Esophagus squamous epithelium (tissue), 5 donors: ENCODE measurements at regions not wholly inside any gene's neighbourhood (a gene's known extent, or its start where the extent isn't known, plus 50 kb on each side); places are given as distances from the start of the nearest gene placed in this dataset.

Experiments
- DNase-seq: peaks from one replicate; lab custom pipeline; 2025; lab: John Stamatoyannopoulos, UW
- H3K27ac ChIP-seq, 4 donors: fragments of 200-600 bp; sonication (generic); one replicate each; pipeline ENCODE4 v1.5.1; 2016 to 2019; ENCODE audit warnings: mild to moderate bottlenecking in 1 of 4
- H3K27me3 ChIP-seq, 4 donors: fragments of 200-600 bp; sonication (generic); 1 replicate in 3 of 4; 2 replicates in 1 of 4; pipeline versions ENCODE4 v1.5.1 to v1.6.0; 2017 to 2021; ENCODE audit warnings: antibody characterized with exemption in 1 of 4
- H3K36me3 ChIP-seq, 3 donors: fragments of 200-600 bp; sonication (generic); one replicate each; pipeline ENCODE4 v1.5.1; 2016 to 2019
- H3K4me1 ChIP-seq, 3 donors: fragments of 200-600 bp; sonication (generic); one replicate each; pipeline ENCODE4 v1.5.1; 2017 to 2019
- H3K4me3 ChIP-seq, 4 donors: fragments of 200-600 bp; sonication (generic); 1 replicate in 3 of 4; 2 replicates in 1 of 4; pipeline ENCODE4 v1.5.1; 2016 to 2019; ENCODE audit warnings: mild to moderate bottlenecking in 2 of 4, moderate library complexity in 1 of 4
- H3K9me3 ChIP-seq, 3 donors: fragments of 200-600 bp; sonication (generic); one replicate each; pipeline ENCODE4 v1.5.1; 2016 to 2019
- CTCF ChIP-seq, 6 experiments: fragments of 450-650 bp in 4 of 6; fragments of 200-600 bp in 2 of 6; sonication (generic) in 2 of 6; IDR thresholded peaks; one replicate each; pipeline ENCODE4 v1.5.1; 2016 to 2019; ENCODE audit warnings: antibody characterized with exemption in 6 of 6, mild to moderate bottlenecking in 4 of 6, moderate library complexity in 4 of 6
- POLR2A ChIP-seq, 4 donors: fragments of 450-650 bp; IDR thresholded peaks; one replicate each; pipeline ENCODE4 v1.6.1; 2017; ENCODE audit warnings: antibody characterized with exemption in 4 of 4, mild to moderate bottlenecking in 4 of 4, moderate library complexity in 3 of 4
- WGBS, 2 donors: methylation state at CpG; one replicate each; pipeline ENCODE4 v1.1.5; 2018; 5-methylcytosine and 5-hydroxymethylcytosine counted together
- intact Hi-C: fragments of 100-400 bp; cut with DNase I; formaldehyde crosslinking; loops from one replicate; pipeline ENCODE4 v1.15.0; 2022
- donor health status: DM: yes; HTN: yes; CAD: no.

- Histone ChIP-seq H3K4me1 (no peaks in the 10 kb centered on the region), H3K27ac (no peak overlapping the region), H3K9me3 (no peaks in the 10 kb centered on the region), H3K27me3 (no peaks in the 10 kb centered on the region), H3K36me3 (no peaks in the 10 kb centered on the region), H3K4me3 (no peak overlapping the region)
- DNase-seq: no peak
- intact Hi-C loops: no loop called here
- 50 to 53% methylated on average over 2 of the region's 2 CpGs for WGBS, 2 donors
- TF ChIP-seq POLR2A (IDR thresholded peaks at IDR 0.05) (no peak), CTCF (IDR thresholded peaks at IDR 0.05) (no peak)
Measured at GRCh38 chr18:40944576-40944975, 1010.5 kb upstream of the PIK3C3 start.

DNA sequence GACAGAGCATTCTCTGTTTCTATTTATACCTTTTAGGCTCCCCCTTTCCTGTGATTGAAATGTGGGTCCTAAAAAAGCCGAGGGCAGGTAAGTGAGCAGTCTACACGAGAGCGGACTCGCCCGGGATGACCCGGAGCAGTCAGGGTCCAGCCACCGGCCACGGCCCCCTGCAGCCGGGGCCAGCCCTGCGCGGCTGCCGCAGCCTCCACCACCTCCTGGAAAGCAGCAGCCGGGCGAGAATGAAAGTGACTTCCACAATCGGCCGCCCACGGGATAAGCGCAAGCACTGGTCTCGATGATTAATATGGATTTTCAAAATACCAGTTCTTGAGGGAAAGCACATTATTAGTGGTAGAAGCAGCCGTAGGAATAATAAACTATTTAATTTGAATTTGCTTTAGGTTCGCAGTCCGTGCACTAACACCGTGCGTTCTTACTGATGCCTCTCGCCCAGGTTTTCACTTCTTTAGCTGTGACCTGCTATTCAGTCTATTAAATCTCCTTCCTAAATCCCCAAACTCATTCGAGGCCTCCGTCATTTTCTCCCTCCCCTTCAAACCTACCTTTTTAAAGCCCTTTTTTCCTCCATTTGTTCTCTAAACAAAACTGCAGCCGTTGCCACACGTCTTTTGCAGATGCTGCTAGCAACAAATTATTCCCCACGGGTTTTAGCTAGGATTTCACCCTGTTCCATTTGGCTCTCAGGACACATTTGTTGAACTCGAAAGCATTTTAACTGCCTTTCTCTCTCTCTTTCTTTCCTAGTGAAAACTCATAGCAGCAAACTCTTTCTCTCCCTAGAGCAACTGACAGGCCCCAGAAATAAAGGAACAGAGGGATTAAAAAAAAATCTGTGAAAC, 1015.1 kb upstream of the PIK3C3 start:
- intact Hi-C loops: no loop called here
- Histone ChIP-seq H3K36me3 (no peaks in the 10 kb centered on the region), H3K4me1 (no peaks in the 10 kb centered on the region), H3K9me3 (no peaks in the 10 kb centered on the region), H3K27ac (no peak overlapping the region), H3K4me3 (no peak overlapping the region), H3K27me3 (no peaks in the 10 kb centered on the region)
- 65 to 79% methylated on average over 18 to 31 of the region's 31 CpGs for WGBS, 2 donors
- no peak for TF ChIP-seq POLR2A (IDR thresholded peaks at IDR 0.05)
- no peak for TF ChIP-seq CTCF (IDR thresholded peaks at IDR 0.05)
- no peak for DNase-seq

DNA sequence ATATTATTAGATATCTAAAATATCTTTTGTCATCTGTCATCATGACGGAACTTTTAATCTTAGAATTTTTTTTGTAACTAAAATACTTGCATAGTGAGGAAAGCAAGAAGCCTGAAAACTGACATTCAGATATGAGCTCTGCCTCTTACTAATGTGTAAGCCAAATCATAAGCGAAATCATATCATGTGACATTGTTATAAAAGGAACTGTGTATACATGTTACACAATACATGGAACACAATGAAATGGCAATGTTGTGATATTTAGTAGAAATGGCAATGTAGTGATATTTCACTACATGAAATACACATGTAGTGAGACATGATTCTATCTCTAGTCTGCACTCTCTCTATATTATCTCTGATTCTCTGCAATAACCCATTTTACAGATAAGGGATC, 1016.4 kb upstream of the PIK3C3 start:
- no peaks in the 10 kb centered on the region for H3K27me3 ChIP-seq
- no peak overlapping the region for H3K4me3 ChIP-seq
- no peak overlapping the region for H3K27ac ChIP-seq
- H3K4me1 ChIP-seq: no peaks in the 10 kb centered on the region
- DNase-seq: no peak
- intact Hi-C loops: no loop called here
- H3K9me3 ChIP-seq: no peaks in the 10 kb centered on the region
- TF ChIP-seq POLR2A (IDR thresholded peaks at IDR 0.05): no peak
- TF ChIP-seq CTCF (IDR thresholded peaks at IDR 0.05): no peak
- WGBS, 2 donors: 72 to 79% methylated on average over 2 of the region's 2 CpGs
- H3K36me3 ChIP-seq: no peaks in the 10 kb centered on the region

GRCh38 chr18:40937386-40937785, 1017.6 kb upstream of the PIK3C3 start:
- Histone ChIP-seq H3K4me3 (no peak overlapping the region), H3K9me3 (no peaks in the 10 kb centered on the region), H3K27ac (no peak overlapping the region), H3K4me1 (no peaks in the 10 kb centered on the region), H3K27me3 (no peaks in the 10 kb centered on the region), H3K36me3 (no peaks in the 10 kb centered on the region)
- DNase-seq: no peak
- WGBS, 2 donors: 74 to 82% methylated on average over 2 of the region's 2 CpGs
- intact Hi-C loops: no loop called here
- TF ChIP-seq CTCF (IDR thresholded peaks at IDR 0.05) (no peak), POLR2A (IDR thresholded peaks at IDR 0.05) (no peak)

GRCh38 chr18:40935423-40935822, 1019.6 kb upstream of the PIK3C3 start:
- no peak for DNase-seq
- 33 to 43% methylated on average over 1 of the region's 1 CpG for WGBS, 2 donors
- no peaks in the 10 kb centered on the region for H3K27me3 ChIP-seq
- no peak for TF ChIP-seq CTCF (IDR thresholded peaks at IDR 0.05)
- TF ChIP-seq POLR2A (IDR thresholded peaks at IDR 0.05): no peak
- no peak overlapping the region for H3K27ac ChIP-seq
- no peaks in the 10 kb centered on the region for H3K36me3 ChIP-seq
- no peaks in the 10 kb centered on the region for H3K9me3 ChIP-seq
- H3K4me3 ChIP-seq: no peak overlapping the region
- intact Hi-C loops: no loop called here
- H3K4me1 ChIP-seq: no peaks in the 10 kb centered on the region
